ENCODE measurements at regions not wholly inside any gene's neighbourhood (a gene's known extent, or its start where the extent isn't known, plus 50 kb on each side); places are given as distances from the start of the nearest gene placed in this dataset.

DNA sequence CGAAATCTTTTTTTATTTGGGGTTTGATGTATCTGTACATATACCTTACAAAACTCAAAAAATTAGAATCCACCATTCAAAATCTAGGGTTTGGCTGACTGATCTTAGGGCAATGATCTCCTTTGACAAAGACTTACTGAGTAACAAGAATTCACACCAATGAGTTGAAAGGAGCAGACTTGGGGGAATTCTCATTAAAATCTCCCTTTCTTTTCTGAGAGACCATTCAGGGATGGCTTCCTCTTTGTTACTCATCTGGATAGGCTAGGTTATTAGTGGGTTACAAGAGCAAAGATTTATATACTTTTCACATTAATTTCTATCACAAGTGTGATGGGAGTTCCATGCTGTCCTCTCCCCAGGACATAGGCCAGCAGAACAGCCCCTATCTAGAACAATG is 661.0 kb downstream of the KCTD16 start:
- Histone ChIP-seq H3K4me3 (ENCODE audit: low read depth in 2 of 2, low read length in 2 of 2) (no peak overlapping the region), H3K36me3 (ENCODE audit: control insufficient read depth, insufficient read depth, low read length) (no peaks in the 10 kb centered on the region), H3K9me3 (ENCODE audit: control insufficient read depth, insufficient read depth, low read depth, low read length) (no peaks in the 10 kb centered on the region), H3K4me1 (ENCODE audit: control insufficient read depth, insufficient read depth, low read length) (no peaks in the 10 kb centered on the region), H3K27me3 (ENCODE audit: control insufficient read depth, insufficient read depth, low read length) (no peaks in the 10 kb centered on the region), H3K27ac (ENCODE audit: low read length) (no peak overlapping the region)
- CTCF ChIA-PET, result no interaction called here
- in situ Hi-C loops (cut with HindIII; ENCODE audit: low pct_unique_long_range_greater_than_20kb, low sequenced_read_pairs), result no loop called here
- no peak for DNase-seq (ENCODE audit: low read depth, low spot score)
- TF ChIP-seq POLR2AphosphoS5 (IDR thresholded peaks at IDR 0.05; ENCODE audit: low read depth, low read length), result no peak
- TF ChIP-seq, protein P1, sequence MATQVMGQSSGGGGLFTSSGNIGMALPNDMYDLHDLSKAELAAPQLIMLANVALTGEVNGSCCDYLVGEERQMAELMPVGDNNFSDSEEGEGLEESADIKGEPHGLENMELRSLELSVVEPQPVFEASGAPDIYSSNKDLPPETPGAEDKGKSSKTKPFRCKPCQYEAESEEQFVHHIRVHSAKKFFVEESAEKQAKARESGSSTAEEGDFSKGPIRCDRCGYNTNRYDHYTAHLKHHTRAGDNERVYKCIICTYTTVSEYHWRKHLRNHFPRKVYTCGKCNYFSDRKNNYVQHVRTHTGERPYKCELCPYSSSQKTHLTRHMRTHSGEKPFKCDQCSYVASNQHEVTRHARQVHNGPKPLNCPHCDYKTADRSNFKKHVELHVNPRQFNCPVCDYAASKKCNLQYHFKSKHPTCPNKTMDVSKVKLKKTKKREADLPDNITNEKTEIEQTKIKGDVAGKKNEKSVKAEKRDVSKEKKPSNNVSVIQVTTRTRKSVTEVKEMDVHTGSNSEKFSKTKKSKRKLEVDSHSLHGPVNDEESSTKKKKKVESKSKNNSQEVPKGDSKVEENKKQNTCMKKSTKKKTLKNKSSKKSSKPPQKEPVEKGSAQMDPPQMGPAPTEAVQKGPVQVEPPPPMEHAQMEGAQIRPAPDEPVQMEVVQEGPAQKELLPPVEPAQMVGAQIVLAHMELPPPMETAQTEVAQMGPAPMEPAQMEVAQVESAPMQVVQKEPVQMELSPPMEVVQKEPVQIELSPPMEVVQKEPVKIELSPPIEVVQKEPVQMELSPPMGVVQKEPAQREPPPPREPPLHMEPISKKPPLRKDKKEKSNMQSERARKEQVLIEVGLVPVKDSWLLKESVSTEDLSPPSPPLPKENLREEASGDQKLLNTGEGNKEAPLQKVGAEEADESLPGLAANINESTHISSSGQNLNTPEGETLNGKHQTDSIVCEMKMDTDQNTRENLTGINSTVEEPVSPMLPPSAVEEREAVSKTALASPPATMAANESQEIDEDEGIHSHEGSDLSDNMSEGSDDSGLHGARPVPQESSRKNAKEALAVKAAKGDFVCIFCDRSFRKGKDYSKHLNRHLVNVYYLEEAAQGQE (IDR thresholded peaks at IDR 0.05; ENCODE audit: insufficient read depth in 1 of 2, low read depth in 2 of 2, low read length in 1 of 2), result no peak
- TF ChIP-seq TCF7L2 (IDR thresholded peaks at IDR 0.05; ENCODE audit: low read depth, low read length), result no peak
- no peak for TF ChIP-seq CTCF (IDR thresholded peaks at IDR 0.05)
- TF ChIP-seq SIN3A (IDR thresholded peaks at IDR 0.05; ENCODE audit: borderline replicate concordance, insufficient read depth, low read depth, low read length), result no peak
- BruUV-seq (replicated peaks), result no TSS peak
- intact Hi-C loops (cut with micrococcal nuclease; ENCODE audit: unreplicated experiment), result no loop called here
- ATAC-seq, result no peak
- POLR2A ChIA-PET, result no interaction called here

- no peak for DNase-seq (ENCODE audit: low read depth, low spot score)
These were observed 651.8 kb downstream of the KCTD16 start for GRCh38 chr5:144822503-144822902.

More at GRCh38 chr5:144822503-144822902, 651.8 kb downstream of the KCTD16 start:
- ChIA-PET CTCF (no interaction called here), POLR2A (no interaction called here)
- Histone ChIP-seq H3K27ac (ENCODE audit: low read length) (no peak overlapping the region), H3K4me3 (ENCODE audit: low read depth in 2 of 2, low read length in 2 of 2) (no peak overlapping the region), H3K4me1 (ENCODE audit: control insufficient read depth, insufficient read depth, low read length) (no peaks in the 10 kb centered on the region), H3K36me3 (ENCODE audit: control insufficient read depth, insufficient read depth, low read length) (no peaks in the 10 kb centered on the region), H3K9me3 (ENCODE audit: control insufficient read depth, insufficient read depth, low read depth, low read length) (no peaks in the 10 kb centered on the region), H3K27me3 (ENCODE audit: control insufficient read depth, insufficient read depth, low read length) (no peaks in the 10 kb centered on the region)
- no peak for ATAC-seq
- in situ Hi-C loops (cut with HindIII; ENCODE audit: low pct_unique_long_range_greater_than_20kb, low sequenced_read_pairs), result no loop called here
- TF ChIP-seq TCF7L2 (IDR thresholded peaks at IDR 0.05; ENCODE audit: low read depth, low read length) (no peak), CTCF (IDR thresholded peaks at IDR 0.05) (no peak), SIN3A (IDR thresholded peaks at IDR 0.05; ENCODE audit: borderline replicate concordance, insufficient read depth, low read depth, low read length) (no peak), POLR2AphosphoS5 (IDR thresholded peaks at IDR 0.05; ENCODE audit: low read depth, low read length) (no peak)
- TF ChIP-seq, protein P1 (IDR thresholded peaks at IDR 0.05; ENCODE audit: insufficient read depth in 1 of 2, low read depth in 2 of 2, low read length in 1 of 2), result no peak
- intact Hi-C loops (cut with micrococcal nuclease; ENCODE audit: unreplicated experiment), result no loop called here
- no TSS peak for BruUV-seq (replicated peaks)
